GM23338 (cell line): ENCODE measurements at regions not wholly inside any gene's neighbourhood (a gene's known extent, or its start where the extent isn't known, plus 50 kb on each side); places are given as distances from the start of the nearest gene placed in this dataset.

Experiments
- CTCF ChIP-seq, 2 experiments: fragments of 200-600 bp in 1 of 2; sonication (generic) in 1 of 2; conservative IDR thresholded peaks; 2 replicates each; pipeline versions ENCODE4 v1.5.1 to v1.6.1; 2016 to 2017; ENCODE audit warnings: antibody characterized with exemption in 2 of 2, low read depth in 2 of 2, mild to moderate bottlenecking in 2 of 2, moderate library complexity in 1 of 2
- EZH2phosphoT487 ChIP-seq: fragments of 200-600 bp; sonication (generic); IDR thresholded peaks from one replicate; pipeline ENCODE4 v1.8.1; 2018; ENCODE audit warnings: antibody characterized with exemption; ENCODE audit not compliant: unreplicated experiment
- POLR2AphosphoS5 ChIP-seq: IDR thresholded peaks from 2 replicates; pipeline ENCODE4 v1.6.1; 2016; ENCODE audit warnings: antibody characterized with exemption, low read depth

GRCh38 chr6:141361559-141361958 is 771.2 kb upstream of the GJE1 start:
- TF ChIP-seq EZH2phosphoT487 (no peak), CTCF (conservative IDR thresholded peaks at IDR 0.05; ENCODE audit: low read depth in 2 of 2) (no peak), POLR2AphosphoS5 (no peak)
